NCI-H1417 (cell line): ENCODE measurements at regions not wholly inside any gene's neighbourhood (a gene's known extent, or its start where the extent isn't known, plus 50 kb on each side); places are given as distances from the start of the nearest gene placed in this dataset.

Source experiments
- DNase-seq, 3 experiments: peaks; one replicate each; lab custom pipeline; 2025; lab: John Stamatoyannopoulos, UW

- no peak for DNase-seq
Observed at GRCh38 chr18:78726326-78727056, 253.1 kb upstream of the SALL3 start.

GRCh38 chr18:78727057-78727739 is 252.4 kb upstream of the SALL3 start:
- DNase-seq, result no peak

GRCh38 chr18:78727877-78728783 is 251.5 kb upstream of the SALL3 start:
- DNase-seq, result no peak

GRCh38 chr18:78728784-78729467 is 250.7 kb upstream of the SALL3 start:
- DNase-seq, result no peak

GRCh38 chr18:78730546-78730945 is 249.1 kb upstream of the SALL3 start:
- DNase-seq, result no peak

- DNase-seq, result no peak
Observed at GRCh38 chr18:78731016-78731397, 248.6 kb upstream of the SALL3 start.

- no peak for DNase-seq
Observed at GRCh38 chr18:78731398-78732032, 248.1 kb upstream of the SALL3 start.

- no peak for DNase-seq
Observed at GRCh38 chr18:78732273-78733210, 247.1 kb upstream of the SALL3 start.

- peak in 1 of 3 experiments; percentile 55 for DNase-seq
Observed at GRCh38 chr18:78733762-78734613, 245.6 kb upstream of the SALL3 start.

- DNase-seq, result no peak
Observed at GRCh38 chr18:78734614-78734945, 245.0 kb upstream of the SALL3 start.

- DNase-seq, result no peak
Observed at GRCh38 chr18:78735131-78736014, 244.2 kb upstream of the SALL3 start.

- no peak for DNase-seq
Observed at GRCh38 chr18:78736015-78736690, 243.5 kb upstream of the SALL3 start.

GRCh38 chr18:78737006-78737915 is 242.4 kb upstream of the SALL3 start:
- DNase-seq, result no peak

- no peak for DNase-seq
Observed at GRCh38 chr18:78738076-78738690, 241.4 kb upstream of the SALL3 start.

- DNase-seq, result no peak
Observed at GRCh38 chr18:78739115-78739514, 240.5 kb upstream of the SALL3 start.

GRCh38 chr18:78739882-78740677 is 239.5 kb upstream of the SALL3 start:
- no peak for DNase-seq
